COR-L47 (cell line): ENCODE measurements at regions not wholly inside any gene's neighbourhood (a gene's known extent, or its start where the extent isn't known, plus 50 kb on each side); places are given as distances from the start of the nearest gene placed in this dataset.
"Not testable (repeated sequence)": the region's sequence is repeated elsewhere in the genome, so short reads cannot be mapped to it uniquely, and the experiment has no call there.

Experiments
- DNase-seq: peaks from one replicate; lab custom pipeline; 2025; lab: John Stamatoyannopoulos, UW

DNA sequence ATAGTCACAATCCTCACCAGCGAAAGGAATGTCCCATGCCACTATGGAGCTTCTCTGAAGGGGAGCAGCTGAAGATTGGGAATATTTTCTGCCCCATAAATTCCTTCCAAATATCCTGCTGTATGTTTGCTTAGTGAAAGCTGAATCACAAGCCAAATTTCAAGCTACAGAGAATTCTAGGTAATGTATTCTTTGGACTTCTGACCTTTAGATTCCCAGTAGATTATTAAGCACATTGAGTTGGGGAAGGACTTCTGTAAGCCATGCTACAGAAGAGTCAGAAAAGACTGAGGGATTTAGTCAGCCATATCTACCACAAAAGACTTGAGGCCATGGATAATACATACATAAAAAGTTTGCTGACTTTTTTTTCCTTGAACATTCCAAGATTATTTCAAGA lies 1342.0 kb upstream of the NUDT12 start:
- DNase-seq: no peak

DNA sequence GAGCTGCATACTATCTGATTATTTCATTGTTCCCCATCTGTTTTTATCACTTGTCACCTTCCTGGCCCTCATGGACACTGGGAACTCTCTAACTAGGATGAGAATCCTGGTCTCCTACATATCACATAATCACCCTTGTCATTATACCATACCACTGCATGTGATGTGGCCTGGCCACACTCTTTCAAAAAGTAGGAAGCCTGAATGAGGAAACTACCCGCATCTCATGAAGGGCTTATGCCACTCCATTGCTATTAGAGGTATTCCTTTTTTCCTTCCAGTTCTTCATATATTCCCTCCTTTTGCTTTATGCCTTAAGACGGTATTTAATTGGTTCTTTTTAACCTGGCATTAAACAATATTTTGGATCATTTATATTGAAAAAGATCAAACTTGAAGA lies 1341.4 kb upstream of the NUDT12 start:
- no peak for DNase-seq

- no peak for DNase-seq
Measured at GRCh38 chr5:104891596-104891995, 1329.0 kb upstream of the NUDT12 start.

DNA sequence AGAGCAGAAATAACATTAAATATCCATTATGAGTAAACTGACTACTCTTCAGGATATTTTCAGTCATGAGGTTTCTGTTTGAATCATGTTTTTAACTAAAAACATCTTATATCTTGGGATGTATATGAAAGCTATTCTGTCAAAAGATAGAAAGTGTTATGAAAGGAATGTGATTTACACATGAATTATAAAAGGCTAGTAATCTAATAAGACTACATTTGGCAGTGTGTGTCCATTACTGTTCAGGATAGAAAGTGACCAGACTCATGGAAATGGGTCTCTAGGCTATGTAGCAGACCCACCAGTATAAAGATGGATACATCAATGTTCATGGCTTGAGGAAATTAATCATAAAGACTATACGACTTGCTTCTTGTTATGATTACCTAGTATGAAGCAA lies 1328.2 kb upstream of the NUDT12 start:
- DNase-seq: no peak

GRCh38 chr5:104859437-104859836 lies 1296.8 kb upstream of the NUDT12 start:
- DNase-seq: no peak

DNA sequence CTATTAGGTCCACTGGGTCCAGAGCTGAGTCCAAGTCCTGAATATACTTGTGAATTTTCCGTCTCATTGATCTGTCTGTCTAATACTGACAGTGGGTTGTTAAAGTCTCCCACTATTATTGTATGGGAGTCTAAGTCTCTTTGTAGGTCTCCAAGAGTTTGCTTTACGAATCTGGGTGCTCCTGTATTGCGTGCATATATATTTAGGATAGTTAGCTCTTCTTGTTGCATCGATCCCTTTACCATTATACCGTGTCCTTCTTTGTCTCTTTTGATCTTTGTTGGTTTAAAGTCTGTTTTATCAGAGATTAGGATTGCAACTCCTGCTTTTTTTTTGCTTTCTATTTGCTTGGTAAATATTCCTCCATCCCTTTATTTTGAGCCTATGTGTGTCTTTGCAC lies 1289.5 kb upstream of the NUDT12 start:
- not testable (repeated sequence) for DNase-seq

DNA sequence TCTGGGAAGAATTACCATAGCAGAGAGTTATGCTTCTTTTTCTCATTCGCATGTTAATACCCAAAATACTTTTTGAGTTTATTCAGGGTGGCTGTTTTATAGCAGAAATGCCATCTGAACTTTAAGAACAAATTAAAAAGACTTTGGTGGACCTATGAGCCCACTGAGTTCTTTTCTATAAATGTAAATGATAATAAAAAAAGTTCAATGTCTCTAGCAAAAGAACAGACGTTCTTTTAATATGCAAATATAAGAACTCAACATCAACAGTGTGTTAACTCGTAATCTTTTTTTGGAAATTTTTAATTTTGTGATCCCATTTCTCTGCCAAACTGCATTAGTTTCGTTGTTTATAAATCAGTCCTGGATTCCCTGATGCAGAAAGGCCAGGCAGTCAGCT lies 1283.0 kb upstream of the NUDT12 start:
- no peak for DNase-seq

DNA sequence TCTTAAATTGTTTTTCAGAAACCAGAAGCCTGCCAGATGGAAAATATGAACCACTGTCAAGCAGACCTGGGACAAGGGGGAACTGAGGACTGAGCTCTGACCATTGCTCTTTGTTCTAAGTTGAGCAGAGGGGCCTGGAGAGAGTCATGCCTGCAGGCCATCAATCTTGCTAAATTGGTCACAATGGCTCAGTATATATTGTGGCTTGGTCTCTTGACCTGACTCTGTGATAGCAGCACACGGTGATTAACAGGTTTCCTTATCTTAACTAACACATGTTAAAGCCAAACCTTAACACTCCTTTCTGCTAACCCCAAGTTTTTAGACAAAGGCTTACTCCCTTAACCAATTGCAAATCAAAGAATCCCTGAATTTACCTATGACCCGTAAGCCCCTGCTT lies 1281.2 kb upstream of the NUDT12 start:
- DNase-seq: no peak

DNA sequence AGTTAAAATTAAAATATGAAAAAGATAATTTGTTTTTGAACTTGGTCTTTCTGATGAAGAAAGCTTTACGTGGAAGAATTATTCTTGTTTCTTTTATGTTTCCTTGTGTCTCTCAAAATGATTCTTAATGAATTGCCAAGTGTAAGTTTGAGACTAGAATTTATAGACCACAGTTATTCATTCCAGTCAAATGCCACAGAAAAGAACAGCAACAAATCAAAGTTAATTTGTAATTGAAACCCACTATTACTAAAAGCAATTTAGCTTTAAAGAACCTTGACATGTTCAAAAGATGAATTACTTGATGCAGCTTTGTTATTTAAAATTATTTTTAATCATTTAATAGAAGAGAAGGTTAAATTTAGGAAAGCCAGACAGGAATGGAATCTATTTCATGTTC lies 1277.7 kb upstream of the NUDT12 start:
- no peak for DNase-seq

DNA sequence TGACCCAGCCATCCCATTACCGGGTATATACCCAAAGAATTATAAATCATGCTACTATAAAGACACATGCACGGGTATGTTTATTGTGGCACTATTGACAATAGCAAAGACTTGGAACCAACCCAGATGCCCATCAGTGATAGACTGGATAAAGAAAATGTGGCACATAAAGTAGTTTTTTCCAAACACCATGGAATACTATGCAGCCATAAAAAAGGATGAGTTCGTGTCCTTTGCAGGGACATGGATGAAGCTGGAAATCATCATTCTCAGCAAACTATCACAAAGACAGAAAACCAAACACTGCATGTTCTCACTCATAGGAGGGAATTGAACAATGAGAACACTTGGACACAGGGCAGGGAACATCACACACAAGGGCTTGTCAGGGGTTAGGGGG lies 1268.9 kb upstream of the NUDT12 start:
- DNase-seq: not testable (repeated sequence)

GRCh38 chr5:104821606-104822005 lies 1259.0 kb upstream of the NUDT12 start:
- no peak for DNase-seq

GRCh38 chr5:104817127-104817526 lies 1254.5 kb upstream of the NUDT12 start:
- no peak for DNase-seq

DNA sequence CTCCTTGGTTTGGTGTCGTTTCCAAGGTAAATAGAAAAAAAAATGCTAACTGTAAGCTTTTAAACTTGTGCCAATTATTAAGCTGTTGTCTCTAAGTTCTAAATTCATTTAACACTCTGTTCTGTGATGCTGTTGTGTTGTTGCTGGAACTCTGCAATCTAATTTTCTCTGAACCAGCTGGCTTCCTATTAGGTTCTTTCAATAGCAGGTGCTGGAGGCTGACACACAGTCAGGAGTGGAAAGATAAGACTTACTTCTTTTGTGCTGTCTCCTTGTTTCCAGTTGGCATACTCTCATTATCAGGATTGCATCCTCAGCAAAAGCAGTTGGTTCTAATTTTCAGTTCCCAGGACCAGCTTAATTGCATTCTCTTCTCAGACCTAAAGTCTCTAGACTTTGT lies 1252.6 kb upstream of the NUDT12 start:
- no peak for DNase-seq

DNA sequence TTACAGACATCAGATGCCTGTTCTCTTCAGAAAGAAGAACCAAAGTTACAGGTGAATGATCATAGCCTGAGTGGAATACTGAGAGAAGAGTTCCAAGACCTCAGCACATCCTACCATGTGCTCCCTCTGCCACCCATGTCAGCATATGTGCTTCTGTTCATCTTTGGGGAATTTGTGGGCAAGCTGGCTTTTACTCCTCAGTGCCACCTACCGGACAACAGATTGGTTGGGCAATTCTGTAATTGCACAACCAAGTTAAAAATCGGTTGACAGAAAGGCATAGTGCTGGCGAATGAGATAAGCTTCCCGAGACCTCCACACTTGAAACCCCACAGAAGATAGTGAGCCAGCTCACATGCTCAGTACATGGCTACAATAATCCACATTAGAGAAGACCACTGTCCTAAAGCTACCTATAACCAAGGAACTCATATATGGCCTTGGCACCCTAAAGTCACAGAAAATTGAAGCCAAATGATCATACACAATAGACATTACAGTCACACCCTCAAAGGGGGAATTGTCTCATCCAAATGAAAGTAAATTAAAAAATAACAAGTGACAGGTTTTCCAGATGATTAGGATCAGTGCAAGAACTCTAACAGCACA lies 1238.0 kb upstream of the NUDT12 start:
- no peak for DNase-seq

- no peak for DNase-seq
Measured at GRCh38 chr5:104793755-104794080, 1231.1 kb upstream of the NUDT12 start.

DNA sequence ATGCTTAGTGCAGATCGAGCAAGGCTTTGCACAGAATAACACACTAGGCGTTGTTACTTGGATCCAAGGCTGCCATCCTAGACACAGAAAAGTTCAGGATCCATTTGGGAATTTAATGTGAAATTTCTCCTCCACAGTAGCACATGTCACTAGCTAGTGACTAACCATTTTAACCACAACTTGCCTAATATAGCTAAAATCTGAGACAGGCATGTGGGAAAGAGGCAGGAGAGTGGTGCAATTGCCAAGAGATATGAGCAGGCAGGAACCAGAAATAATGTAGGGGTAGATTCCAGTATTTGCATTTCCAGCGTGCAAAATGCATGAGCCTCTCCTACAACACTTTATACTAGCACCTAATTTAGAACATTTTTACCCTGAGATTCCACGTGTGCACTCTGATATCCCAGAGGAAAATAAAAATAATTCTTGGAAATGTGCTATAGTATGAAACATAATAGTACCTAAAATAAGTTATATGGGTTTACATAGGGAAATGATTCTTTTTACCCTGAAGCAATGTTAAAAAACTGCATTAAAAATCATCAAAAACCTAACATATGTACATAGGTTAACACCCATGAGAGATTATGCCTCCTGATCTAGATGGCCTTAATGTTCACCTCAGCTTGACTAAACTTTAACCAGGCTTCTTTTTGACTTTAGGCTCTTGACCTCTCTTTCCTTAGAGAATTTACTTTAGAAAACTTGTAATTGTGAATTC lies 1230.6 kb upstream of the NUDT12 start:
- DNase-seq: no peak

GRCh38 chr5:104789366-104789765 lies 1226.8 kb upstream of the NUDT12 start:
- no peak for DNase-seq

GRCh38 chr5:104785097-104785496 lies 1222.5 kb upstream of the NUDT12 start:
- DNase-seq: no peak

DNA sequence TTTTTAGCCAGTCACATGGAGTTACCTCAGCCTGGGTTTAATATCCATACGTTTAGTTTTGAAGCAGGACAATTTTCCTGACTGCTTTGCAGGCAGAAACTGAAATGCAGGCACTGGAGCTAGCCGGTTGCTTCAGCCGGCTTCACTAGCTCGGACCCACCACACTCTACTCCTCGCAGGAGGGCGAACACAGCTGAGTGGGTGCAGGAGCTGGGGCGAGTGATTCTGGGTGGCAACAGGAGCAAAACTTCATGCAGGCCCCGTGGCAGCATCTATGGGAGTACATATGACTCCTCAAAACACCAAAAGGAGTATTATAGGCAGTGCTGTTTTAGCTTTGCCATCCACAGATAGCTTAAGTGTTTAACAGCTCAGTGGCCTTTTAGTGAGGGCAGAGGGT lies 1211.8 kb upstream of the NUDT12 start:
- no peak for DNase-seq

- no peak for DNase-seq
Measured at GRCh38 chr5:104764197-104764596, 1201.6 kb upstream of the NUDT12 start.

DNA sequence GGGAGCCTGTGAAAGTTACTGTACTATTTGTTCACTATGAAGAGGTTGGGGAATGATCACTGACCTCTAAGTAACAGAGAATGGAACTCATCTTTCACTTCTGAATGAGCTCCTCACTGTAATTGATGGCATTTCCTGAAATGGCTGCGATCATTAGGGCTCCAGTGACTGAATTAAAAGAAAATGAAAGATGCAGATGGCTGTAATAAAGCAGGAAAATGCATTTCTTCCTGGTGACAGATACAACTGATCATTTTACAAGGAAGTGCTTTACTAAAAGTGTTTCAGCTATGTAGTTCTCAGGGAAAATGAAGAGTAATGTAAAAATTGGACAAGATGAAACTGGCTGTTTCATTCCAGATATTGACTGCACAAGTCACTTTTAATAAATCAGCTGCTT lies 1200.6 kb upstream of the NUDT12 start:
- no peak for DNase-seq

DNA sequence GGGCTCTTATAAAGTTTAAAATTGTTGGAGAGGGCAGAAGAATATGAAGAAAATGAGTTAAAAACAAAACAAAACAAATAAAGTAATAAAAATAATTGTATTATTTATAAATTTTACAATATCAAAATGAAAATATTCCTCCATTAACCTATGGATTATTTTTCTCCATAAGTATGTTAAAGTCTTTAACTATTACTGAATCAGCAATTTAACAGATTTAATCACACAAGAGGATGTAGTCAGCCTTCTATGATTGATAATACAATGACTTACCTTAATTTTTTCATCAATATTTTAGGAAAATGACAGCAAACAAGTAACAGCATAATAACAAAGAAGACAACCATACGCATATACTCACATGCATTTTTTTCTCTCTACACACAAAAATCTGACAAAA lies 1195.3 kb upstream of the NUDT12 start:
- no peak for DNase-seq

DNA sequence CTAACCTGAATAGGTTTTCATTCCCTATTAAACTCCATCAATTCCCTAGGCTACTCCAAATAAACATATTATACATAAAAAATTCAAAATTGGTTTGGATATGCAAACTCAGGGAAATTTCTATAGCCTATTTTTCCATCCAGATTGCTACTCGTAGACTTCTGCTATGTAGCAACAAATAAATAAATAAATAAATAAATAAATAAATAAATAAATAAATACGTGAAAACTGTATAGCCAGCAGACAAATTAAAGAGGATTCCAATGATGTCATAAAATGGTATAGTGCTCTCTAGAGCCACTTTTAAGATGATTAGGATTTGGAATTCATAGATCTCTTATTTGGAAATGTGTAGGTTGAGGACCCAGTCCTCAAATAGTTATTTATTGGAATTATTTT lies 1193.2 kb upstream of the NUDT12 start:
- no peak for DNase-seq

- DNase-seq: no peak
Measured at GRCh38 chr5:104754311-104754995, 1191.9 kb upstream of the NUDT12 start.
